HG03575 (cell line): ENCODE measurements at regions not wholly inside any gene's neighbourhood (a gene's known extent, or its start where the extent isn't known, plus 50 kb on each side); places are given as distances from the start of the nearest gene placed in this dataset.

Experiments
- ATAC-seq: cut with Tn5 transposase; IDR thresholded peaks from one replicate; pipeline ENCODE4 v1.9.1; 2021; ENCODE audit not compliant: unreplicated experiment, insufficient number of reproducible peaks, low FRiP score; ENCODE audit errors: extremely low read depth

DNA sequence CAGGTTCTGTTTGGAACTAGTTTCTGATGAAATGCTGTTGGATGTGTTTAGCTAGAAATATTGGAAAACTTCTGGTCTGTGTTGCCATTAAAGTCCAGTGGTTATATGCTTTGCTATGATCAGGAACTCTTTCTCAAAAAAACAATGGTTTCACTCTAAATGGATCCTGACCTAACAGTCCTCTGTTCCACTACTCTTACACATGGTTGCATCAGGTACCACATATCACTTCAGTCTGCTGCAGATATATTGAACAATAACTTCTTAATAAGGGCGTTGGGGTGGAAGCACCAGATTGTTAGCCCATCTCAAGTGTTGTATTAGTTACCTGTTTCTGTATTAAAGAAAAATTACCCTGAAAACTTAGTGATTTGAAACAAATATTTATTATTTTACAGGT, 676.6 kb upstream of the GCFC2 start:
- ATAC-seq, result no peak

DNA sequence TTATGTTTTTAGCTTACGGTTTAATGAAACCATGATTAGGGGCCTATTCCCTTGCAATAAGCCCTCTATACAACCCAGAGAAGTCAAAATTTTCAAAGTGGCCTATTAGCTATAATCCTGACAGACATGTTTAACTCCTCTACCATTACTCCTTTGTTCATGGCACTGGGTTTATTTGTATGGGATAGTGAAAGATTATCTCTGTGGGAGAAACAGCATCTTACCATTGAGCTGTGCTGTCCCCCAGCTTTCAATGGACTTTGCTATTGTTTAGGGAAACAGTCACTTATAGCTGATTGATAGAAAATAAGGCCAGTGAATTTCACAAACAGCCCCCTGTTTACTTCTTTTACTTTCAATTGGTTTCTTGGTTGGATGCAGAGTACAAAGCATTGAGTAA, 675.2 kb upstream of the GCFC2 start:
- no peak for ATAC-seq

DNA sequence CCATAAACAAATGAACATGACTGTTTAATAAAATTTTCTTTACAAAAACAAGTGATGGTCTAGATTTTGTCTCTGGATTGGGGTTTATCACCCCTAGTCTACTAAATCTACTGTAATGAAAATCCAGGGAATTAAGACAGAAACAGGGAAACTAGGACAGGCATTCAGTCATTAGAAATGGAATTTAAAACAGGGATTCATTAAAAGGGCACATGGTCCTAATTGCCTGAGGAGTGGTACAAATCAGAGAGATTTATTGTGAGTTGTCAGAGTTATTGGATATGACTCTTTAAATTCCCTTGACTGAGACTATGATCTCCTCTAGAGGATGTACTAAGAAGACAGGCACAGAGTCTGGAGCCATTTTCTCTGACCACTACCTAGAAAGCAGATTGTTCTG, 670.9 kb upstream of the GCFC2 start:
- ATAC-seq, result no peak

DNA sequence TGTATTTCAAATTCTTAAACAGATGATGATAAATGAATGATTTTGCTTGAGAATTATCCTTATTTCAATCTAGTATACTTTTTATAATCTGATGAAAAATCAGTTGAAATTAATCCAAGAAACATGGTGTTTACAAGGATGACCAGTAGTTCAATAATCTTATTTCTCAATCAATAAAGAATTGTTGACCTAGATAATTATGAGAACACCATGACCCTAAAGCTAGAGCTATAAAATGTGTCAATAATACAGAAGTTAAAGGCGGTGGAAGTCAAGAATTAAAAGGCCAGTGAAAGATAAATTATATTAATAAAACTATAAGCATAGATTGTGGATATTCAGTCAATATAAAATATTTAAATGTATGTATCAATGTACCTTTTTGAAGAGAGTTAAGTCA, 667.4 kb upstream of the GCFC2 start:
- ATAC-seq, result no peak

DNA sequence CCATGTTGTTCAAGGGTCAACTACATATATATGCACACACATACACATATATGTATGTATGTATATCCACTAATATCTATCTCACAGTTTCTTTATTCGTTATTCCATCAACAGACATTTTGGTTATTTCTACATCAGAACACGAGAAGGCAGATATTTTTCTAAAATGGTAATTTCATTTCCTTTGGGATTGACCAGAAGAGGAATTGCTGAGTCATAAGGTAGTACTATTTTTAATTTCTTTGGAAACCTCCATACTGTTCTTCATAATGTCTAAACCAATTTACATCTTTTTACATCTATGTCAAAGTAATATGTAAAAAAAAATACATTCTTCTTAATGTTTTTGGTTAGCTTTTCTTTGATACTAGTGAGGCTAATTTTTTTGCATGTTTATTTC, 630.7 kb upstream of the GCFC2 start:
- no peak for ATAC-seq

DNA sequence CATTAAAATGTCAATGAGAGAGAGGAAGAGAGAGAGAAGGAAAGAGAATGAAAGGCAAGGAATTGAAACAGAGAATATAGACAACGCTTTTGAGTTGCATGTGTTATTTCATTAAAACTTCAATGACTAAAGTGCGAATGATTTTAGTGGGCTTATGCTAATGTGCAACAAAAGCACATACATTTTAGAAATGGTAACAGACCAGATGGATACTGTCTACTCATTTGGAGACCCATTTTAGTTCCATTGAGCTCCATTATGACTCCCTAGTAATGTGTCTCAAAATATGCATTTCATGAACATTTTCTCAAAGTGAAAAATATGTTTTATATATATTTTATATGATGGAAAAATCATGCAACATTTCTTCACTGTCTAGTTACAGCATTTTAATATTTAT, 622.2 kb upstream of the GCFC2 start:
- no peak for ATAC-seq

DNA sequence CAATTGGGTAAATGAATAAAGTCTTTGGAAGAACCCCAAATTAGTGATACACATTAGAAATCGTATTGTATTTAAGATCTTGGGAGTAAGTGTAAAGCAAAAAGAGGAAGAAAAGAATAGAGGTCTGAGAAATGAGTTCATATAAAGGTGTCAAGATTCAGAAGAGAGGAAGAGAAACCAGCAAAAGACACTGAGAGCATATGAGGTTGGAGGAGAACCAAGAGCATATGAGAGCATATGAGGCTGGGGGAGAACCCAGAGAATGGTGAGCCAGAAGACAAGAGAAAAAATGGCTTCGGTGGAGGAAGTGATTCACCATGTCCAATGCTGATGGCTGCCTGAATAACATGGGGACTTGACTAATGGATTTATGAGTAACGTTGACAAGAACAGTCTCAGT, 620.1 kb upstream of the GCFC2 start:
- ATAC-seq, result no peak

DNA sequence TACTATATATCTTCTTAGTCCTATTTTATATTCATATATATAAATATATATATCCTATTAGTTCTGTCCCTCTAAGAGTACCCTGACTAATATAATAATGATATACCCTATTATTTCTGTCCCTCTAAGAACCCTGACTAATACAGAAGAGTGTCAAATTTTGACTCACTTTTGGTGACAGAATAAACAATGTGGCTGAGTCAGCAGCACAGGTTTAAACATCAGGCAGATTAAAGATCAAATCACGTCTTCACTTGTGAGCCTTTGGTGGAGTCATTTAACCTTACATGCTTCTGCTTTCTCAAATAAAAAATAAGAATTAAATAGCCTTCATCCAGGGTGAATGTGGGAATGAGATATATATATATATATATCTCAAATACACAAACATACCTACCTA, 615.9 kb upstream of the GCFC2 start:
- ATAC-seq, result no peak

DNA sequence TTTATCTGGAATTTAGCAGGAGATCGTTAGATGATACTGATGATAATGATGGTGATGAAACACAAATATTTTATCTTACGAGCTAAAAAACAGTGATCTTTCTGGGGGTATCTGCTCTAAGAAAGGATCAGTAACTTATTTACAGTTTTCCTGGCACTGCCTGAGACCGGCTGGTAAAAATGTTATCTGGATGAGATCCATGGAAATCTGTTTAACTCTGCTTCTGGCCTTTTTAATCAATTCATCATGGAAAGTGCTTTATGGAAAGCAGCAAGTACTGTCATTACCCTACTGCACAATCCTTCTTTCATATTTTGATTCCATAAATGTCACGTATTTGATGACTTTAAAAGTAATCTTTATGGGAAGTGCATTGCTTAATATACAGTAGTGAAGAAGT, 612.7 kb upstream of the GCFC2 start:
- ATAC-seq, result no peak

DNA sequence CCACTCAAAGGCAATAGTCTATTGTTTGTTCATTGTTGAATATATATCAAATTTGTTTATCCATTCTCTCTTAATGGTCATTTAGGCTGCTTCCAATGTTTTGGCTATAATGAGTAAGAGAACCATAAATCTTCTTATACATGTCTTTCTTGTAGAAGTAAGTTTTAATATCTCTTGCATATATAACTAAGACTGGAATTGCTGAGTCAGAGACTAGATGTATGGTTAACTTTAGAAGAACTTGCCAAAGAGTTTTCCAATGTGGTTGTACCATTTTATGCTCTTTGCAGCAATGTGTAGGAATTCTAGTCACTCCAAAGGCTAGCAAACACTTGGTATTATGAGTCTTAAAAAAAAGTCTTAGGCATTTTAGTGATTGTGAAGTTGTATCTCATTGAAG, 610.0 kb upstream of the GCFC2 start:
- no peak for ATAC-seq

DNA sequence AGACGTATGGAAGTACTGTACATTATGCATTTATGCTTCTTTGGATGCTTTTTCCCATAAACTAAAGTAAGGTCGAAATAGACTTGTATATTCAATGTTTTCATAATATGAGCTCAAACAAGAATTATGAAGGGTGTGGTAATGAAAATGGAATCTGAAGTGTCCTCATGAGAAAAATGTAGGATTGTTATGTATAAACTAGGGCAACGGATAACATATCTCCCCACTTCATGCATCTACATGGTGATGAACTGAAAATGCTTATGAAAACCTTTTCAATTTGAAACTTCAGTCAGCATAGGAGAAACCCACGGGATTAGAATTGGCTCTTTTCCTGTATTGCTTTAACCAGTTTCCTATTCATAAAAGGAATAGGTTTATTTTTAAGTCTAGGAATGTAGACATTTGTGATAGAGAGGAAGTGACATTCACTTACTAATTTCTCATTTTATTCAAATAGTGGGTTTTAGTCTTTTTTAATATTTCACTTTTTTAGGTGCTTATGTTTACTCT, 608.2 kb upstream of the GCFC2 start:
- ATAC-seq, result no peak

DNA sequence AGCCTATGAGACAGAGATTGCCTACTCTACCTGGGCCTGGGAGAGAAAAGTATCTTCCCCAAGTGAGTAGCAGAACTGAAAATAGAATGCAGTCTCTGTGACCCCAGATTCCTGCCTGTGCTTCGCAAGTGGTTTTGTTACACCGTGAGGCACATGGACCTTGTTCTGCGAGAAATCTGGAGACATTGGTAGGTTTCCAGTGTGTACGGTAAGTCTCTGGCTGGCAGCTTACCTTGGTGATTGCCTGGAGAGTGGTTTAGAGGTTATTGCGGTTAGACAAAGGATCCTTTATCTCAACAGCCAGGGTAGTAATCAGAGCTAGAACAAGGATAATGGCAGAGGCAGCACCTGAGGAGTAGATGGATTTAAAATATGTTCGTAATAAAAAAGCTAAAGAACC, 606.0 kb upstream of the GCFC2 start:
- no peak for ATAC-seq

DNA sequence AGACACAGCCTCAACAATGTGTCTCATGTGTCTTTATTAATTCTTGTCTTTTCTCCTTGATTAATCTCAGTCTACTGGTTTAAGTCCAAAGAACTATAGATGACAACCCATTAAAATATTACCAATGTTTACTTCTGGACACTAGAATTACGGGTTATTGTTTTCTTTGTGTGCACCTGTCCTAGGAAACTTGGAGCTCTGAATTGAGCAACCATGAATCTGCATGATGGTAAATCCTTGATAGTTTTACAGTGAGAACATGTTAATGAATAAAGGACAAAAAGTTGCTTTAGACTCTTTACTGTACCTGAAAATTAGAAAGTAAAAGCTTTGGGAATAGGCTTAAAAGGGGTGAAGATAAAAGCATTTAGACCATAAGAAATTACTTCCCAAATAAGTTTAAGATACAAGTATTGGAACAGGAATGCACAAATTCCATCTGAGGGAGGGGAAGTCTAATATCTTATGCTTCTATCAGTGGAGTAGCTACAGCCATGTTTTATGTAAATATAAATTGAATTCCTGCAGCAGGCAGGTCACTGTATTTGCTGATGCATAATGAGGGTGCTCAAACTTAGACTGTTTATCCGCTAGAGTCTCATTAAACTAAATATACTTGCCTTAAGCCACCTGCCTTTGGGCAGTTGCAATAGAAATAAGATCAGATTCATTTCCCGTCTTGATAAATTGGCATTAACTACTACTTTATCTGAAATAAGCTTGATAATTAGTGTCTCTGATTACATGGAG, 603.7 kb upstream of the GCFC2 start:
- no peak for ATAC-seq

DNA sequence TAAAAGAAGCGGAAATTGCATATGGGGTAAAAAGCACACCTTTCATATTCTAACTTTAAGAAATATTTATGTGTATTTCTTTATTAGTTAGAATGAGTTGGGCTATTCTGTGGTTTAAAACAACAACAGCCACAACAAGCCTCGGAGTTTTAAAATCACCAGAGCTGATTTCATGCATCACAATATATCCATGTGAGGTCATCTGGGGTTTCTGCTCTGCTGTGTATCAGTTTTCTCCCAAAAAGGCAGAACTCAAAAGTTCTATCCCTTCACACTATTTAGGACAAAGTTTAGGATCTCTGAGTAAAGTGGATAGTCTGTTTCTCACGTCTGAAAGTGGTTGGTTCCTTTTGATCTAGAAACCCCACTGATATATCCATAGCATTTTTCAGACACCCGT, 601.5 kb upstream of the GCFC2 start:
- ATAC-seq, result no peak

DNA sequence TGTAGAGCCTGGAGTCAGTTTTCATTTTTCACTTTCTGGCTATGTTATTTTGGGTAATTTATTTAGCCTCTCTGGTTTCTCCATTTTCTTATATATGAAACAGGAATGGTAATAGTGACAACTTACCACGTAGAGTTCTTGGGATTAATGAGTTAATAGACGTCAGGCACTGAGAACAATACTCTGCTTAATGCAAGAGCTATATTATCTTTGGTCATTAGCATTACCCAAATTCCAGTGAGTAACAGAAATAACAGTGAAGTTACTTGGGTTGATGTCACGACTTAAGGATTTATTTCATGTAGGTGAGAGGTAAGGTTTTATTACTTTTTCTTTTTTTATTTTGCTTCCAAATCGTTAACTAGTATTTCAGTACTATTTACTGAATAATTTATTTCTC, 601.0 kb upstream of the GCFC2 start:
- ATAC-seq, result no peak

DNA sequence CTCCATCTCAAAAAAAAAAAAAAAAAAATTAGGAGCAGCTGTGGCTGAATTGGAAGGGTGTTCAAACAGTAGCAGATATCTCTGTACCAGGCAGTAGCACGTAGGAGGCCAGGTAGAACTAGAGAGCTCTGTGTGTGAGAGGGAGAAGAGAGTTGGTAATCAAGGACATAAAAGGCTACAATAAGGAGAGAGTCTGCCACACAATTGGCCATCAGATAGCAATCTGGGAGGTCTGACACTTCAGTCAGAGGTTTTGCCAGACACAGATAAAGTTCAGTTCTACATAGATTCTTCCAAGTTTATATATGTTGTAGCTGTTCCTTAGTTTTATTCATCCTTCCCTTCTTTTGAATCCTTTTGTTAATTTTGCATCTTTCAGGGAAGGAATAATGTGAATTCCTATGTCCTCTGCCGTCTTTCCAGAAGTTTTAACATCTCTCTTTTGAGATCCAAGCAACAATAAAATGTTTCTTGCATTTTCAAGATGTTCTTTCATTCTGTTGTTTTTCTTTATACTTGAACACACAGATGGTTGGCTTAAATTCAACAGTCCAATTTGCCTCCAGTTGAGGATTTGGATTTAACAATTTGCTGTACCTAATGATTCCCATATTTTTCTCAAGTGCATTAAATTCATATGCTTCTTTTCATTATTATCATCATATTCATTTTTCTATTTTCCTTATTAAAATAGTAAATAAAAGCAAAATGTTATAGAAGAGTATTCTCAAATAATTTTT, 600.3 kb upstream of the GCFC2 start:
- no peak for ATAC-seq

DNA sequence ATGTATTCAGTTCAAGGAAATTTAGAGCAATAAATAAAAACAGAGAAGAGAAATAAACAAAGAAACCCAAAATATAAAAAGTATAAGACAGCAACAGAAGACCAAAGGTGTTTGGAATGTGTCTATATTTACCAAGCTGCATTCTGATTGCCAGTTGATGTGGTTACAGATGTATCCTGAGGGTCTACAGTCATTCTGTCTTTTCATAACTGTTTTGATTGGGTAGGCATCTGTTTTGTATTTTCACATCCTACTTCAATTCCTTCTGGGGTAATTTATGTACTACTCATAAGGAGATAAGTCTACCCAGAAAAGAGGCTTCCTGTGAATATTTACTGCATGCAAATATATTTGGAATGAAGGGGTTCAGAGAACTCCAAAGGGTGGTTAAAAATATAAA, 596.8 kb upstream of the GCFC2 start:
- no peak for ATAC-seq

DNA sequence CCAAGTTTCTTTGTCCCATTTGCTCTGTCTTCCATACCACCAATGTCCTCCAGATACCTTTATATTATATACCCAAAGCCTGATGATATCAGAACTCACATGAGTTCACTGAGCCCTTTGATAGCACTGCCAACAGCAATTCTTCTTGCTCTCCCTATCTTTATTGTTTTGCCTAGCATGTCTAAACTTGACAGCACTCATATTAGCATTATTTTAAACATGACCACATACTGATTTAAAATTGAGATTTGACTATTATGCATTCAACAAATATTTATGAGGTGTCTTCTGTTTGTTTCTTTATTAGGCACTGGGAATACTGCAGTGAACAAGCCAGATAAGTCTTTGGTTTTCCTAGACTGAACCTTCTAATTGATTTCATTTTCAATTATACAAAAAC, 587.3 kb upstream of the GCFC2 start:
- ATAC-seq, result no peak

DNA sequence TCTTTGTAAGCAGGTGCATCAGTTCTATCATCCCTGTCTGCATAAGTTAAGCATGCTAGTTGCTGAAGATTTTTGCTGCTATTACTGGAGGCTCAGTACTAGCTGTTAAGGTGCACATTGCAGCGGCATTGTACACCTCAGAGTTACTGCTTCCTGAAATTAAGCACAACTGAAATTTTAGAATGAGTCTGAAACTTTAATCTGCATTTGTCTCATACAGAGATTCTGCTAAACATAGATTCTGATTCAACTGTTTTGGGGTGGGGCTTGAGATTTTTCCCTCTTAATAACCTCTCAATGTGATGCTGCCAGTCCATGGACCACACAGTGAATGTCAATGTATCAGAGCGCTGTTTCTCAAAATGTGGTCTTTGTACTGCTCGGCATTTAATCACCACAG, 585.7 kb upstream of the GCFC2 start:
- ATAC-seq, result no peak

DNA sequence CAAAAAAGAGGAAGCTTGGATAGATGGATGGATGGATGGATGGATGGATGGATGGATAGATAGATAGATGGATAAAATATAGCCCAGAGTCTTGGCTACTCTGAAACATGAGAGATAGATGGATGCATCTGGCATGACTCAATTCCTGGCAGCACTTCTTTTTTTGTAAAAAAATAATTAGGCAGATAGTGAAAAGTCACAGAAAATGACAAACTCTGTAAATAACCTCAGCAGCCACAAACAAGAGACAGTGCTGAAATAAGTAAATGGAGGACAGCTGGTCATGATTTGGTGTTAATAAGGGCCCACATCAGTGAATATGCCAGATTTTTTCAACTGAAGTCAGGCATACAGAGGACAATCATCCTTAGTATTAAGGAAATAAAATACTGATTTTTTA, 585.0 kb upstream of the GCFC2 start:
- ATAC-seq, result no peak

DNA sequence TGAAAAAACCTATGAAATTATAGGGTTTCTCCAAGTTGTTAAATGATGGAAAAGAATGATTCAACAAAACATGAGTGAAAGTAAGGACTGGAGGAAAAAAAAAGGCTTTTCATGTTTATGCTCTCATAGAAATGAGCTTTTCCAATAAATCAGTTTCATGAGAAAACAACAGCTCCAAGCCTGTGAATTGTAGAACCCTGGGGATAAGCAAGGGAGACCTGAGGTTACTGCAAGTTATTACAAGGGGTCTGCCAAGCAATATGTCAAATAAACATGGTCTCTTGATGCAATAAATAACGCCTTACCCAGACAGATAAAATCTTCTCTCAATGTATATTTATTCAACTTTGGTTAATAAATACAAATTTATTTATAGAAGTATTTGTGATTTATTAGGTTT, 577.9 kb upstream of the GCFC2 start:
- no peak for ATAC-seq
